GM12892 (cell line): ENCODE measurements at regions not wholly inside any gene's neighbourhood (a gene's known extent, or its start where the extent isn't known, plus 50 kb on each side); places are given as distances from the start of the nearest gene placed in this dataset.

Source experiments
- POLR2A ChIP-seq: IDR thresholded peaks from 2 replicates; pipeline ENCODE4 v1.6.1; 2011; ENCODE audit warnings: low read depth, low read length, control low read depth
- POLR2AphosphoS5 ChIP-seq: IDR thresholded peaks from 2 replicates; pipeline ENCODE4 v1.6.1; 2011; ENCODE audit warnings: low read depth, low read length, control low read depth

GRCh38 chr3:30527186-30527585, 79.2 kb upstream of the TGFBR2 start:
- TF ChIP-seq POLR2A (no peak), POLR2AphosphoS5 (no peak)
